Cardiac fibroblast (primary cell): ENCODE measurements at regions not wholly inside any gene's neighbourhood (a gene's known extent, or its start where the extent isn't known, plus 50 kb on each side); places are given as distances from the start of the nearest gene placed in this dataset.

Experiments
- DNase-seq, 2 donors: peaks; one replicate each; pipeline versions ENCODE4 v3.0.0 to v3.0.0-alpha.2; 2010; ENCODE audit warnings: low read depth in 2 of 2
- H3K4me3 ChIP-seq, 2 donors: replicated peaks in 1 of 2; 1 replicate in 1 of 2; 2 replicates in 1 of 2; pipeline ENCODE4 v1.5.1; 2011; ENCODE audit warnings: low read depth in 2 of 2, low read length in 2 of 2, mild to moderate bottlenecking in 2 of 2, moderate library complexity in 1 of 2
- TF ChIP-seq, protein P1 (sequence below): IDR thresholded peaks from one replicate; pipeline ENCODE4 v1.5.1; 2011; ENCODE audit warnings: low read depth, mild to moderate bottlenecking, low read length, inconsistent platforms

GRCh38 chr2:139194546-139194945, 414.4 kb upstream of the NXPH2 start:
- no peak for DNase-seq
- no peak overlapping the region for H3K4me3 ChIP-seq
- TF ChIP-seq, protein P1, sequence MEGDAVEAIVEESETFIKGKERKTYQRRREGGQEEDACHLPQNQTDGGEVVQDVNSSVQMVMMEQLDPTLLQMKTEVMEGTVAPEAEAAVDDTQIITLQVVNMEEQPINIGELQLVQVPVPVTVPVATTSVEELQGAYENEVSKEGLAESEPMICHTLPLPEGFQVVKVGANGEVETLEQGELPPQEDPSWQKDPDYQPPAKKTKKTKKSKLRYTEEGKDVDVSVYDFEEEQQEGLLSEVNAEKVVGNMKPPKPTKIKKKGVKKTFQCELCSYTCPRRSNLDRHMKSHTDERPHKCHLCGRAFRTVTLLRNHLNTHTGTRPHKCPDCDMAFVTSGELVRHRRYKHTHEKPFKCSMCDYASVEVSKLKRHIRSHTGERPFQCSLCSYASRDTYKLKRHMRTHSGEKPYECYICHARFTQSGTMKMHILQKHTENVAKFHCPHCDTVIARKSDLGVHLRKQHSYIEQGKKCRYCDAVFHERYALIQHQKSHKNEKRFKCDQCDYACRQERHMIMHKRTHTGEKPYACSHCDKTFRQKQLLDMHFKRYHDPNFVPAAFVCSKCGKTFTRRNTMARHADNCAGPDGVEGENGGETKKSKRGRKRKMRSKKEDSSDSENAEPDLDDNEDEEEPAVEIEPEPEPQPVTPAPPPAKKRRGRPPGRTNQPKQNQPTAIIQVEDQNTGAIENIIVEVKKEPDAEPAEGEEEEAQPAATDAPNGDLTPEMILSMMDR = no peak

DNA sequence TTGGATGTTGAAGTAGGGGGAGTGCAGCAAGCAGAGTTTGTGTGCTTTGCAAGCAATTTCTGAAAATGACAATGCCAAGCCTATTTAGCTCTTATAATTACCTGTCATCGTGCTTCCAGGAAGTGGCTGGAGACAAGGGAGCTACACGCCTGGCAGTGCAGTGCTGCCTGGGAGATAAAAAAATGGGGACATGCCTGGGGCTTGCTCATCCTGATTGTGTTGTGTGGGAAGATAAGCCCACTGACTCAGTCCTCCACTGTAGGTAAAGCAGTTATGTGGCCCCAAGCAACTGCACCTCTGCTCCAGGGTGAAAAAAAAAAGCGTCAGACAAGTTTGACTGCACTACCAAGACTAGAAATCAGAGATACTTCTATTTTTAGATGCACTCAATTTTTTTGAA, 396.9 kb upstream of the NXPH2 start:
- DNase-seq = no peak
- TF ChIP-seq, protein P1 = no peak

DNA sequence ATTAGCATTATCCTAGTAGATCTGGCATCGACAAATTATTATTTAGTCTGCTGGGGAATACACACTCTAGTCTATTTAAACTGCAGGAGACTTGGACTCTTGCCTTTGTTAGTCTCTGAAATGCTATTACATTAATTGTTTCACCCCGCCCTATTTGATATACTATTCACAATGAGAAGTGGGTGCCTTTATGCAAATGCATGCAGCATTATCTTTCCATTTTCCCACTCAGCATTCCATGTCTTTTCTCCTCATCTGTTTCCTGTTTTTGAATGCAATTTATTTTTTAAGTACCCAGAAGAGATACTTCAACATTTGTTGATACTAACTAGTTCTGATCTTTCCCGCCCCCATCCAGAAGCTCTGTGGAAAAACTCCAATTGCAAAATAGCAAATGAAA, 395.3 kb upstream of the NXPH2 start:
- DNase-seq = no peak
- TF ChIP-seq, protein P1 = no peak
- no peak overlapping the region for H3K4me3 ChIP-seq

More for the DNA sequence above, 396.9 kb upstream of the NXPH2 start:
- no peak overlapping the region for H3K4me3 ChIP-seq

DNA sequence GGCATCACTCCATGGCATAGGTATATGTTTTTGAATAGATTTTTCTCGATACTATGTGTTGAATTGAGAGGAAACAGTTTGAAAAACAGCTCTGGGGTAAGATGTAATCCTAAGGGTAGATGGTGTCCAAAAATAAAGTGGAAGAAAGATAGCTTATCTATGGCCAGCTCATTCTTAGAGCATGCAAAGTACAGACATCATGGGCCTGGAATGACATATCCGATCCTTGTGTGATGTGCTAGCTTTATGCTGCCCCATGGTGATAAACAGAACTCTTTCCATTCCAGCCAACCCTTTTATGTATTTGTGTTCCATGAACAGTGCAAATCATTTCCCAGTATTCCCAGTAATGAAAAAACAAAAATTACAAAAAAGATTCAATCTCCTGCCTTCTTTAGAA, 390.2 kb upstream of the NXPH2 start:
- DNase-seq = peak in 1 of 2 donors; percentile 0
- TF ChIP-seq, protein P1 = no peak
- H3K4me3 ChIP-seq = no peak overlapping the region

DNA sequence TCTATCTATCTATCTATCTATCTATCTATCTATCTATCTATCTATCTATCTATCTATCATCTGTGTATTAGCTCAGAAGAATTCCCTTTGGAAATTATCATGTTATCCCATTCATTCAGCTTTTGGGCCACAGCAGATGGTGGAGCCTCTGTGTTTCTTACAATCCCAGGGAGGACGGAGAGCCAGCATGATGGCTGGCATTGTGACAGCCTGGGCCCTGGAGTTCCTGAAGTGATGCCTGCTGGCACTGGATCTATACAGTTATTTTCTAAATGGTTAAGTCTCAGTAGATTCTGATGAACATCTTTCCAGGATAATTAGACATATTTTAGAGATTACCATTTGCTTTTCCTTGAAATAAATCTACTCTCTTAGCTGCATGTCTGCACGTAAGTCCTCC, 385.4 kb upstream of the NXPH2 start:
- TF ChIP-seq, protein P1 = no peak
- H3K4me3 ChIP-seq = no peak overlapping the region
- DNase-seq = no peak

- TF ChIP-seq, protein P1 = no peak
- DNase-seq = no peak
- H3K4me3 ChIP-seq = no peak overlapping the region
Observed at GRCh38 chr2:139165041-139165440, 384.9 kb upstream of the NXPH2 start.

GRCh38 chr2:139162957-139163356, 382.8 kb upstream of the NXPH2 start:
- no peak for DNase-seq
- TF ChIP-seq, protein P1 = no peak

More at GRCh38 chr2:139162957-139163356, 382.8 kb upstream of the NXPH2 start:
- H3K4me3 ChIP-seq = no peak overlapping the region
